ENCODE measurements at regions not wholly inside any gene's neighbourhood (a gene's known extent, or its start where the extent isn't known, plus 50 kb on each side); places are given as distances from the start of the nearest gene placed in this dataset.

- DNase-seq (ENCODE audit: low read depth in 2 of 2) = no peak
Measured at GRCh38 chr7:17645500-17645899, 294.8 kb downstream of the SNX13 start.

- peak; percentile 33 to 57 for DNase-seq (ENCODE audit: low read depth in 2 of 2)
Measured at GRCh38 chr7:17646253-17646956, 293.9 kb downstream of the SNX13 start.

GRCh38 chr7:17651341-17651740 lies 289.0 kb downstream of the SNX13 start:
- DNase-seq (ENCODE audit: low read depth in 2 of 2) = no peak

GRCh38 chr7:17651863-17652385 lies 288.4 kb downstream of the SNX13 start:
- no peak for DNase-seq (ENCODE audit: low read depth in 2 of 2)

GRCh38 chr7:17654940-17655339 lies 285.4 kb downstream of the SNX13 start:
- peak; percentile 7 to 18 for DNase-seq (ENCODE audit: low read depth in 2 of 2)

- no peak for DNase-seq (ENCODE audit: low read depth in 2 of 2)
Measured at GRCh38 chr7:17659126-17659525, 281.2 kb downstream of the SNX13 start.

GRCh38 chr7:17660116-17660515 lies 280.2 kb downstream of the SNX13 start:
- no peak for DNase-seq (ENCODE audit: low read depth in 2 of 2)

- no peak for DNase-seq (ENCODE audit: low read depth in 2 of 2)
Measured at GRCh38 chr7:17661982-17662585, 278.2 kb downstream of the SNX13 start.

- no peak for DNase-seq (ENCODE audit: low read depth in 2 of 2)
Measured at GRCh38 chr7:17663061-17663675, 277.1 kb downstream of the SNX13 start.

GRCh38 chr7:17665029-17665428 lies 275.3 kb downstream of the SNX13 start:
- DNase-seq (ENCODE audit: low read depth in 2 of 2) = no peak

GRCh38 chr7:17668122-17668521 lies 272.2 kb downstream of the SNX13 start:
- no peak for DNase-seq (ENCODE audit: low read depth in 2 of 2)

GRCh38 chr7:17669204-17669603 lies 271.1 kb downstream of the SNX13 start:
- no peak for DNase-seq (ENCODE audit: low read depth in 2 of 2)

- no peak for DNase-seq (ENCODE audit: low read depth in 2 of 2)
Measured at GRCh38 chr7:17671956-17672355, 268.3 kb downstream of the SNX13 start.

GRCh38 chr7:17672783-17673182 lies 267.5 kb downstream of the SNX13 start:
- no peak for DNase-seq (ENCODE audit: low read depth in 2 of 2)

GRCh38 chr7:17674166-17674942 lies 265.9 kb downstream of the SNX13 start:
- no peak for DNase-seq (ENCODE audit: low read depth in 2 of 2)

GRCh38 chr7:17674943-17675608 lies 265.2 kb downstream of the SNX13 start:
- DNase-seq (ENCODE audit: low read depth in 2 of 2) = no peak

GRCh38 chr7:17677408-17677807 lies 262.9 kb downstream of the SNX13 start:
- no peak for DNase-seq (ENCODE audit: low read depth in 2 of 2)

- no peak for DNase-seq (ENCODE audit: low read depth in 2 of 2)
Measured at GRCh38 chr7:17678896-17679295, 261.4 kb downstream of the SNX13 start.

- no peak for DNase-seq (ENCODE audit: low read depth in 2 of 2)
Measured at GRCh38 chr7:17679458-17679857, 260.8 kb downstream of the SNX13 start.

- peak in 1 of 2 donors; percentile 10 for DNase-seq (ENCODE audit: low read depth in 2 of 2)
Measured at GRCh38 chr7:17680026-17680425, 260.3 kb downstream of the SNX13 start.

GRCh38 chr7:17680943-17681351 lies 259.3 kb downstream of the SNX13 start:
- DNase-seq (ENCODE audit: low read depth in 2 of 2) = peak; percentile 22 to 41

Measured in lung microvascular endothelial cell (primary cell).